Neural cell (in vitro differentiated cells): ENCODE measurements at regions not wholly inside any gene's neighbourhood (a gene's known extent, or its start where the extent isn't known, plus 50 kb on each side); places are given as distances from the start of the nearest gene placed in this dataset.
"Not testable (repeated sequence)": the region's sequence is repeated elsewhere in the genome, so short reads cannot be mapped to it uniquely, and the experiment has no call there.

Experiments used
- EP300 ChIP-seq: fragments of 450-650 bp; conservative IDR thresholded peaks from 2 replicates; pipeline ENCODE4 v1.6.1; 2014; ENCODE audit warnings: antibody characterized with exemption, mild to moderate bottlenecking, moderate library complexity; ENCODE audit not compliant: poor library complexity, severe bottlenecking
- EZH2 ChIP-seq: fragments of 200-600, 300-800 bp; shearing (Covaris generic), sonication (generic); IDR thresholded peaks from 2 replicates; pipeline ENCODE4 v1.6.1; 2014; ENCODE audit warnings: antibody characterized with exemption, low read length, borderline replicate concordance, mild to moderate bottlenecking; ENCODE audit not compliant: insufficient read depth, poor library complexity, severe bottlenecking
- POLR2AphosphoS5 ChIP-seq: IDR thresholded peaks from 2 replicates; pipeline ENCODE4 v1.6.1; 2012
- RAD21 ChIP-seq: fragments of 450-650 bp; conservative IDR thresholded peaks from 2 replicates; pipeline ENCODE4 v1.6.1; 2014; ENCODE audit warnings: antibody characterized with exemption, mild to moderate bottlenecking, moderate library complexity
- REST ChIP-seq: IDR thresholded peaks from 2 replicates; pipeline ENCODE4 v1.6.1; 2012; ENCODE audit warnings: borderline replicate concordance
- SMC3 ChIP-seq: fragments of 450-650 bp; conservative IDR thresholded peaks from 2 replicates; pipeline ENCODE4 v1.6.1; 2014; ENCODE audit warnings: antibody characterized with exemption, mild to moderate bottlenecking, moderate library complexity; ENCODE audit not compliant: poor library complexity
- TAF1 ChIP-seq: IDR thresholded peaks from 2 replicates; pipeline ENCODE4 v1.6.1; 2012; ENCODE audit warnings: low read depth
- TF ChIP-seq, protein P1 (sequence below): fragments of 450-650 bp; IDR thresholded peaks from 2 replicates; pipeline ENCODE4 v1.5.1; 2014; ENCODE audit warnings: antibody characterized with exemption, mild to moderate bottlenecking, moderate library complexity; ENCODE audit not compliant: poor library complexity, severe bottlenecking

DNA sequence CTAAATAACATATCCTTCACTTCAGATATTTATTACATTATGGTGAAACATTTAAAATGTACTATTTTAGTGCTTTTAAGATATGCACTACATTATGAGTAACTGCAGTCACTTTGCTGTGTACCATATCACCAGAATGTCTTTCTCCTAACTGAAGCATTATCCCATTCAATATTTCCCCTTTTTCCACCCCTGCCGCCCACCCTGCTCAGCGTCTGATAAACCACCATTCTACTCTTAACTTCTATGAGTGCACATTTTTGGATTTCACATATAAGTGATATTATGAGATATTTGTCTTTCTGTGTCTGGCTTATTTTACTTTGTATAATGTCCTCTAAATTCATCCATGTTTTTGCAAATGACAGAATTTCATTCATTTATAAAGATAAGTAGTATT is 126.4 kb downstream of the CCDC74A start:
- not testable (repeated sequence) for TF ChIP-seq EZH2, SMC3, RAD21, EP300, TAF1, POLR2AphosphoS5, REST
- TF ChIP-seq, protein P1, sequence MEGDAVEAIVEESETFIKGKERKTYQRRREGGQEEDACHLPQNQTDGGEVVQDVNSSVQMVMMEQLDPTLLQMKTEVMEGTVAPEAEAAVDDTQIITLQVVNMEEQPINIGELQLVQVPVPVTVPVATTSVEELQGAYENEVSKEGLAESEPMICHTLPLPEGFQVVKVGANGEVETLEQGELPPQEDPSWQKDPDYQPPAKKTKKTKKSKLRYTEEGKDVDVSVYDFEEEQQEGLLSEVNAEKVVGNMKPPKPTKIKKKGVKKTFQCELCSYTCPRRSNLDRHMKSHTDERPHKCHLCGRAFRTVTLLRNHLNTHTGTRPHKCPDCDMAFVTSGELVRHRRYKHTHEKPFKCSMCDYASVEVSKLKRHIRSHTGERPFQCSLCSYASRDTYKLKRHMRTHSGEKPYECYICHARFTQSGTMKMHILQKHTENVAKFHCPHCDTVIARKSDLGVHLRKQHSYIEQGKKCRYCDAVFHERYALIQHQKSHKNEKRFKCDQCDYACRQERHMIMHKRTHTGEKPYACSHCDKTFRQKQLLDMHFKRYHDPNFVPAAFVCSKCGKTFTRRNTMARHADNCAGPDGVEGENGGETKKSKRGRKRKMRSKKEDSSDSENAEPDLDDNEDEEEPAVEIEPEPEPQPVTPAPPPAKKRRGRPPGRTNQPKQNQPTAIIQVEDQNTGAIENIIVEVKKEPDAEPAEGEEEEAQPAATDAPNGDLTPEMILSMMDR = not testable (repeated sequence)
